K562 (cell line): ENCODE measurements at regions not wholly inside any gene's neighbourhood (a gene's known extent, or its start where the extent isn't known, plus 50 kb on each side); places are given as distances from the start of the nearest gene placed in this dataset.
"Not testable (repeated sequence)": the region's sequence is repeated elsewhere in the genome, so short reads cannot be mapped to it uniquely, and the experiment has no call there.

Source experiments
- ATAC-seq: fragments of 200-7000 bp; cut with Tn5 transposase; 3 replicates; pipeline ENCODE4 v1.9.1; 2020; ENCODE audit warnings: moderate library complexity
- BruUV-seq: library from RNA; stranded (reverse); fragments of 400-500 nt; replicated peaks from 2 replicates; lab custom pipeline; 2021; lab: Mats Ljungman, UMichigan
- CTCF ChIA-PET: fragments of 300-600 bp; formaldehyde crosslinking; extraction: SDS; loops from one replicate; lab custom pipeline; 2021; ENCODE audit warnings: low intra/inter-chr PET ratio; lab: Yijun Ruan, JAX
- POLR2A ChIA-PET: fragments of 300-600, 350-650 bp; sonication (Branson Sonifier 250); formaldehyde crosslinking; extraction: SDS; loops from one replicate; lab custom pipeline; 2021; ENCODE audit warnings: antibody characterized with exemption, inconsistent platforms; lab: Yijun Ruan, JAX
- DNase-seq, 4 experiments: peaks; one replicate each; pipeline versions ENCODE4 v3.0.0 to v3.0.0-alpha.2; 2011 to 2018; ENCODE audit warnings: low spot score in 3 of 4, mixed read lengths in 3 of 4; ENCODE audit errors: extremely low read depth in 1 of 4
- FAIRE-seq: peaks from 2 replicates; lab custom pipeline; 2011; peaks lifted over from hg19 to GRCh38; lab: Jason Lieb, UNC
- H2AFZ ChIP-seq: 2 replicates; pipeline ENCODE4 v1.6.0; 2011; ENCODE audit warnings: low read depth, low read length, control low read depth, inconsistent platforms
- H3K27ac ChIP-seq: fragments of 200-600 bp; 3 replicates; pipeline ENCODE4 v1.8.0; 2011; ENCODE audit warnings: low read depth, mild to moderate bottlenecking, control low read depth, inconsistent platforms, low read length, moderate library complexity, mixed read lengths; ENCODE audit errors: extremely low read depth
- H3K27me3 ChIP-seq, 2 experiments: fragments of 300-600 bp in 1 of 2; 2 replicates in 1 of 2; 3 replicates in 1 of 2; pipeline versions ENCODE4 v1.6.0 to v1.8.0; 2011; ENCODE audit warnings: inconsistent platforms in 2 of 2, low read length in 2 of 2, mild to moderate bottlenecking in 1 of 2, mixed read lengths in 1 of 2, moderate library complexity in 1 of 2; ENCODE audit not compliant: control insufficient read depth in 2 of 2, insufficient read depth in 2 of 2
- H3K36me3 ChIP-seq: fragments of 300-600 bp; 3 replicates; pipeline ENCODE4 v1.8.0; 2011; ENCODE audit warnings: mild to moderate bottlenecking, low read length, inconsistent platforms; ENCODE audit not compliant: control insufficient read depth, insufficient read depth
- H3K4me1 ChIP-seq, 2 experiments: fragments of 200-600 bp in 1 of 2; replicated peaks in 1 of 2; 2 replicates in 1 of 2; 3 replicates in 1 of 2; pipeline versions ENCODE4 v1.5.1 to v1.8.0; 2011; ENCODE audit warnings: inconsistent platforms in 2 of 2, low read length in 2 of 2, mild to moderate bottlenecking in 1 of 2, mixed read lengths in 1 of 2, moderate library complexity in 1 of 2; ENCODE audit not compliant: control insufficient read depth in 2 of 2, insufficient read depth in 2 of 2
- H3K4me2 ChIP-seq: 2 replicates; pipeline ENCODE4 v1.6.1; 2011; ENCODE audit warnings: low read length, control low read depth, inconsistent platforms, mixed read lengths; ENCODE audit not compliant: insufficient read depth
- H3K4me3 ChIP-seq: fragments of 200-600 bp; sonication (generic), shearing (Covaris generic); 2 replicates; pipeline ENCODE4 v1.5.1; 2016; ENCODE audit warnings: control low read depth, inconsistent platforms
- H3K79me2 ChIP-seq: fragments of 200-600 bp; 3 replicates; pipeline ENCODE4 v1.8.0; 2011; ENCODE audit warnings: low read length, inconsistent platforms; ENCODE audit not compliant: control insufficient read depth, insufficient read depth
- H3K9ac ChIP-seq, 2 experiments: 2 replicates each; pipeline versions ENCODE4 v1.6.0 to v1.6.1; 2011; ENCODE audit warnings: low read depth in 2 of 2, low read length in 2 of 2, control low read depth in 1 of 2, inconsistent platforms in 1 of 2, mild to moderate bottlenecking in 1 of 2, mixed read lengths in 1 of 2; ENCODE audit not compliant: insufficient read depth in 1 of 2
- H3K9me1 ChIP-seq: one replicate; pipeline ENCODE4 v1.6.0; 2011; ENCODE audit warnings: inconsistent platforms, mild to moderate bottlenecking, low read length, moderate library complexity; ENCODE audit not compliant: control insufficient read depth, insufficient read depth
- H3K9me3 ChIP-seq: replicated peaks from 2 replicates; pipeline ENCODE4 v1.5.1; 2011; ENCODE audit warnings: low read depth, low read length, inconsistent platforms; ENCODE audit not compliant: control insufficient read depth, insufficient read depth
- H4K20me1 ChIP-seq: replicated peaks from 2 replicates; pipeline ENCODE4 v1.6.1; 2011; ENCODE audit warnings: low read length, inconsistent platforms, mixed read lengths; ENCODE audit not compliant: control insufficient read depth, insufficient read depth
- in situ Hi-C: fragments of 300-500 bp; cut with MboI; formaldehyde crosslinking; loops from 4 replicates; pipeline ENCODE4 v1.15.0; 2018; ENCODE audit warnings: inconsistent platforms, mixed read lengths
- intact Hi-C: fragments of 100-400 bp; cut with micrococcal nuclease; formaldehyde crosslinking; loops from 2 replicates; pipeline ENCODE4 v1.14.2; 2022

GRCh38 chr13:79173691-79174090 is 232.4 kb downstream of the RBM26 start:
- H2AFZ ChIP-seq, in situ Hi-C loops, ATAC-seq, H3K36me3 ChIP-seq, H3K27me3 ChIP-seq, H4K20me1 ChIP-seq, H3K4me3 ChIP-seq, intact Hi-C loops, DNase-seq, H3K9ac ChIP-seq, H3K9me3 ChIP-seq, POLR2A ChIA-PET, H3K4me1 ChIP-seq, H3K27ac ChIP-seq, BruUV-seq, FAIRE-seq, H3K9me1 ChIP-seq, H3K79me2 ChIP-seq, CTCF ChIA-PET, H3K4me2 ChIP-seq: not testable (repeated sequence)

- H3K9ac ChIP-seq, H4K20me1 ChIP-seq, H3K36me3 ChIP-seq, DNase-seq, in situ Hi-C loops, H3K27ac ChIP-seq, BruUV-seq, POLR2A ChIA-PET, intact Hi-C loops, H3K27me3 ChIP-seq, H2AFZ ChIP-seq, H3K4me1 ChIP-seq, H3K79me2 ChIP-seq, FAIRE-seq, CTCF ChIA-PET, H3K4me2 ChIP-seq, H3K9me1 ChIP-seq, H3K9me3 ChIP-seq, H3K4me3 ChIP-seq, ATAC-seq: not testable (repeated sequence)
Observed at GRCh38 chr13:79172924-79173323, 233.1 kb downstream of the RBM26 start.
